HG02981 (cell line): ENCODE measurements at regions not wholly inside any gene's neighbourhood (a gene's known extent, or its start where the extent isn't known, plus 50 kb on each side); places are given as distances from the start of the nearest gene placed in this dataset.
"Not testable (repeated sequence)": the region's sequence is repeated elsewhere in the genome, so short reads cannot be mapped to it uniquely, and the experiment has no call there.

ENCODE experiments used
- ATAC-seq: cut with Tn5 transposase; IDR thresholded peaks from one replicate; pipeline ENCODE4 v1.9.1; 2021; ENCODE audit warnings: mild to moderate bottlenecking, moderate library complexity; ENCODE audit not compliant: unreplicated experiment

GRCh38 chr9:111094433-111094924 is 56.2 kb upstream of the LPAR1 start:
- no peak for ATAC-seq

GRCh38 chr9:111092167-111092566 is 53.9 kb upstream of the LPAR1 start:
- not testable (repeated sequence) for ATAC-seq
